Fibroblast of skin of back (primary cell): ENCODE measurements at regions not wholly inside any gene's neighbourhood (a gene's known extent, or its start where the extent isn't known, plus 50 kb on each side); places are given as distances from the start of the nearest gene placed in this dataset.
"Not testable (repeated sequence)": the region's sequence is repeated elsewhere in the genome, so short reads cannot be mapped to it uniquely, and the experiment has no call there.

Experiments used
- DNase-seq: peaks from one replicate; pipeline ENCODE4 v3.0.0-alpha.2; 2013

DNA sequence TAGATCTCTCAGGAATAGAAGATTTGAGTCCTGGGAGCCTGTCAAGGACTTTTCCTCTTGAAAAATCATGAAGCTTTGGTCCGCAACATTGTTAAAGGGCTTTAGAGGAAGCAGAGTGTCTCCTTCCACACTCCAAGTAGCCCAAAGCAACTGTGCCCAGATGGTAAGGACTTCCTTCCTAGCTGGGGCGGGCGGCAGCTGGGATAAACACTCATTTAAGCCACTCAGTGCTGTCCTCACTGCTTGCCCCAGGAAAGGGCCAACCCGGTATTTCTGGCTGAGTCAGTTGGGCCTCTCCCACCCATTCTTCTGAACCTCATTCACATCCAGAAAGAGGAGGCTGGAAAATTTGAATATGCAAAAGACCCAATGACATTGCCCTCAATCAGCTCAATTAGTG lies 144.3 kb downstream of the CHIC2 start:
- peak; percentile 32 for DNase-seq

DNA sequence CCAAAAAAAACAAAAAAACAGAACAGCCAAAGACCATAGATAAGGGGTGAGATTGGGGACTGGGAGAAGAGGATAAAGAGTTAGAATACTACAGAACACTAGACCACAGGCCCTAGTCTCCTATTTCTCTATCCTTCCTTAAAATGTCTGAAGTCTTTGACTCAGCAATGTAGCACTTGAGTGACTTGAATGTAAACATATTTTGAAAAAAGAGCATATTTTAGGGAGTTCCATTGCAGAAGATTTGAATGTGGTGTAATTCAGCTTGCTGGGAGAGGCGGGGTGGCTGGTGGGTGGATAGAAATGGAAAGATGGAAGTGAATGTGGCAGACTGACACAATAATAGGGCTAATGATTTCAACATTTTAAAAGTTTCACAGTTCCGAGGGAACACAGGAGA lies 144.9 kb downstream of the CHIC2 start:
- DNase-seq: no peak

DNA sequence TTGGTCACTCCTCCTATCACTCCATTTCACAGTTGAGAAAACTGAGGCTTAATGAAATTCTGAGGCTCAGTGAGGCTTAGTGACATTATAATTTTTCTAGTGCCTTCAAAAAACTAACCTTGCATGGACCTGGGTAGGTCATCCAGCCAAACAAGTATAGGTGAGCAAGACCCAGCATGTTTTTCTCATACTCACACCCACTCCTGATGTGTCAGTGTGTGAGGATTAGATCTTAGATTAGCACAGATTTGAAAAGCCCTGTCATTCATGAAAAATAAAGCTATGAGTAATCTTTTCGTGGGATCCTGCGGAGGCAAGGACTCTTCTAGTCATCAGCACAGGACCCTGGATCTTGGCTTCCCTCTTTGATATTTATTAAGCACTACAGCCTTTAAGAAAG lies 146.7 kb downstream of the CHIC2 start:
- DNase-seq: no peak

DNA sequence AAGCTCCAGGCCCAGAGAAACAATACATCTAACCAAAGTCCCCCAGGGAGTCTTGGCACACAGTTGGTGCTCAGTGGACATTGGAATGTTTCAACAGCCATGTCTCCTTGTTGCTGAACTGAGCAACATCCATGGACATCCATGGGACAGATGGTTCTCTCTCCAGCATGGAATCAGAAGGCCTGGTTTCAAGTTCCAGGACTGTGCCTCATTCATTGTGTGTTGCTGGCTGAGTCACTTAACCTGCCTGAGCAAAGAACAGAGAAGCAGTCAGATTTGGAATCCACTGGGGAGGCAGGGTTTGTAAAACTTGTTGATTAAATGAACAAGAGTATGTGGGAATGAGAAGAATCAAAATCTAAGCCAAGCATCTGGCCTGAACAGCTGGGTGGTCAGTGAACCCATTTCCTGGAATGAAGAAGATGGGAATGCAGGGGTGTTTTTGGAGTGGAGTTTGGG lies 147.9 kb downstream of the CHIC2 start:
- peak; percentile 64 for DNase-seq

DNA sequence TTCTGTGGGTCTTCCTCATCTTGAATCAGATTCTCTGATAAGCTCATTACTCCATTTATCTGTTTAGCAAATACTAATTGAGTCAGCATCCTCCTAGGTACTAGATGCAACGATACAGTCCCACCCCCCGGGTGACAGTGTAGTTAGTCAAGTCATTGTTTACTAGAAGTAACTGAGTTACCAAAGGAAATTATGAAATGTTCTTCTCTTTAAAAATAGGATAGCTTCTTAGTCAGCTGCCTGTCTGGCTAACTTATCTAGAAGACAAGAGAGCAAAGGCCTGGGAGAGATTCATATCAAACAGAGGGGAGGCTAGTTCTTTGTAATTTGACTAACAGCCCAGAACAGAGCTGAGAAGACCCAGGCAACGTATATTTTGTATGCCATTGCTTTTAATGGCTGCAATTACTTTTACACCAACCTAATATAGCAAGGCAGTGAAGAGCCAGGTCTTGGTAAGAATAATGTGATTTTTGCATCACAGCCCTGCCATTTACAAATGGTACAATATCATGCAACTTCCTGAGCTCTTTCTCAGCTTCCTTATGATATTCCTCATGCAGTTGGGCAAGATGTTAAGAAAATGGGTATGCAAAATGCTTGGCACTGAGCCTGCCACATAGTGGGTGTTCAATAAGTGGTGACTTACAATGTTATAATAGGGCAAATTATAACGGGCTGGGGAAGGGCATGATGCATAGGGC lies 149.9 kb downstream of the CHIC2 start:
- peak; percentile 69 for DNase-seq

DNA sequence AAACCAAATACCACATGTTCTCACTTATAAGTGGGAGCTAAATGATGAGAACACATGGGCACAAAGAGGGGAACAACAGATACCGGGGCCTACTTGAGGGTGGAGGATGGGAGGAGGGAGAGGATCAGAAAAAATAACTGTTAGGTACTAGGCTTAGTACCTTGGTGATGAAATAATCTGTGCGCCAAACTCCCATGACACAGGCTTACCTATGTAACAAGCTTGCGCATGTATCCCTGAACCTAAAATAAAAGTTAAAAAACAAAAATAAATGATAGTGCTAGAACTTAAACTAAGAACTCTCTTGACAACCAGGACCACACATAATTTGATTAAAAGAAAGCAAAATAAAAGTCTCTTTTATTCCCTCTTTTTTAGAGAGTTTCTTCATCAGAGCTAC lies 150.6 kb downstream of the CHIC2 start:
- DNase-seq: no peak

DNA sequence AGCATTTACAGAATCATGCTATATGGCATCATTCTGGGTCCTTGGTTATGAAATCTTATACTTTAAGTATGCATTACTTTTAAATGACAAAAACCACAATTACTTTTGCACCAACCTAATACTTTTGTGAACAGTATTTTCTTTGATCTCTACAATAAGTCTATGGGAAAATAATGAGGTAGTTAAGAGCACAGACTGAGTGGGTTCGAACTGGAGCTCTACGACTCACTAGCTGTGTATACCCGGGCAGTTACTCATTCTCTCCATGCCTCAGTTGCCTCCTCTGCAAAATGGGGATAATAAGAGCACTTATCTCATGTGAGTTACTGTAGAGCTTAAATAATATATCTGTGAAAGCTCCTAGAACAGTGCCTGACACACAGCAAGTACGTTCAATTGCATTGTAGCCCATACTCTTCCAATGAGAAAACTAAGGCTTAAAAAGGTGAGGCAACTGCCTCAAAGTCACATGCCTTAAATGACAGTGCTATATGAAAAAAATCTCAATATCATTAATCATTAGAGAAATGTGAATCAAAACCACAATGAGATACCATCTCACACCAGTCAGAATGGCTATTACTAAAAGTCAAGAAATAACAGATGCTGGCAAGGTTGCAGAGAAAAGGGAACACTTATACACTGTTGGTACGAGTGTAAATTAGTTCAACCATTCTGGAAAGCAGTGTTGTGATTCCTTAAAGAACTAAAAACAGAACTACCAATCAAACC lies 151.5 kb downstream of the CHIC2 start:
- no peak for DNase-seq

DNA sequence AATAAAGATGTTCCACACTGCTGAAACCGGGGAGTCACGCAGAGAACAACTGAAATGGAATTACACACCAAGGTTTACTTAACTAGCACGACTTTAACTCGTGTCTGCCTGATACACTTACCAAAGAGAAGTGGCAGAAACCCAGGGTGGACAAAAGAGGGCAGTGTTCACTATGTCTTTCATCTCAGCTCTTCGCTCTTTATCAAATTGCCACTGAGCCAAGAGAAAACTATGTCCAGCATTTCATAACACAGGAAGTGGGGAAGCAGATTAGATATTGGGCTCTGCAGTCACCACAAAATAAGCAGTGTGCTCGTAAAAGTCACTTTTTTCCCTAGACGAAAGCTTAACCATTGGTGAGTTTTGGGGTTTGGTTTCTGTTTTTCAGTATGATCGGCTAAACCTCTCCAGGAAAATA lies 155.7 kb downstream of the CHIC2 start:
- peak; percentile 92 for DNase-seq

DNA sequence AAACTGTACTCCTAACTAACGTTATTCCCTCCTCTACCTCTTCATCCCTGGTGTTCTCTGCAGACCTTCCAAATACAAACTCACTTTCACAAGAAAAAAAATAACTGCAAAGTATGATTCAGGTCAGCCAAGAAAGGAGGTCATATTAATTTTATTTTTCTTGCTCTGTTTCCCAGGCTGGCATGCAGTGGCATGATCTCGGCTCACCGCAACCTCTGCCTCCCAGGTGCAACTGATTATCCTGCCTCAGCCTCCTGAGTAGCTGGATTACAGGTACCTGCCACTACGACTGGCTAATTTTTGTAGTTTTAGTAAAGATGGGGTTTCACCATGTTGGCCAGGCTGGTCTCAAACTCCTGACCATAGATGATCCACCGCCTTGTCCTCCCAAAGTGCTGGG lies 156.6 kb downstream of the CHIC2 start:
- no peak for DNase-seq

DNA sequence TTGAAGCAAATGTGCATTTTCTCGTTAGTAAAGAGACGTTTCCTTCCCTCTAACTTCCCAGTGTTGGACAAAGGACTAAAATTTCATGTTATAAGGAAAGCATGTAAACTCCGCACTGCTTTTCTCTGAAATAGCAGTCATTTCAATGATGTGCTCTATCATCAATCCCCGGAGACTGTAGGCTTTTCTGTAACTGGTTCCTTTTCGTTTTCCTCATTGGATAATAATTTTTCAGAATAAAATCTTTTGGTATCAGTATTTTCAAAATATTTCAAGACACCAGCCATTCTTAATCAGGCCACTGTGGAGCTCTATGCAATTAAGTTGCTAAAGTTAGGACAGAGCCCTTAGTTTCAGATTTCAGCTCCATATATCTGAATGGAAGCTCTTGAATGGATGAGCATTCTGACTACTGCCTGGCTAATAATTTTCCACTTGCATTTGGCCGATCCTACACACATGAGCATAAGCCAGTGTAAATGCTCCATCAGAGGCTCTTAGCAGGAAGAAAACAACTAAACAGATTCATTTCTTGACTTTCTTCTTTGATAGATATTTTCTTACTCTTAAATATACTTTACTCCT lies 157.7 kb downstream of the CHIC2 start:
- DNase-seq: no peak

DNA sequence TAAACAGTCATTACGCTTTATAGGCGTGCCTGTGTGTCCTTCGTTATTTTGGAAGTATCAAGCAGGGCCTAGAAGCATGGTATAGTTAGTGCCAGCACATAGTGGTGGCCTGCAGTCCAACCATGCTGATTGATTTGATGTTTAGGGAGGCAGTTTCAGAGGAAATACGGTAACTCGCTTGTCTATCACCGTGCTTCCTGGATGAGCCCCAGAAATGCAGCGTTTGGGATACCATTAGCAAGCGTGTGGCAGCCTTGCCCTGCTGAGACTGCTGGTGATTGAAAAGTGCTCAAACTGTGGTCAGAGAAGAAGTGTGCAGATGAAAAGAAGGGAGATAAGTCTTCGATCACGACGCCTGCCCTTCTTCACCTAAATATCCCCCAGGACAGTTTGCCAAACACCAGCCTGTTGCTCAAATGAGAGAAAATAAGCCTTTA lies 158.4 kb downstream of the CHIC2 start:
- DNase-seq: peak; percentile 72

DNA sequence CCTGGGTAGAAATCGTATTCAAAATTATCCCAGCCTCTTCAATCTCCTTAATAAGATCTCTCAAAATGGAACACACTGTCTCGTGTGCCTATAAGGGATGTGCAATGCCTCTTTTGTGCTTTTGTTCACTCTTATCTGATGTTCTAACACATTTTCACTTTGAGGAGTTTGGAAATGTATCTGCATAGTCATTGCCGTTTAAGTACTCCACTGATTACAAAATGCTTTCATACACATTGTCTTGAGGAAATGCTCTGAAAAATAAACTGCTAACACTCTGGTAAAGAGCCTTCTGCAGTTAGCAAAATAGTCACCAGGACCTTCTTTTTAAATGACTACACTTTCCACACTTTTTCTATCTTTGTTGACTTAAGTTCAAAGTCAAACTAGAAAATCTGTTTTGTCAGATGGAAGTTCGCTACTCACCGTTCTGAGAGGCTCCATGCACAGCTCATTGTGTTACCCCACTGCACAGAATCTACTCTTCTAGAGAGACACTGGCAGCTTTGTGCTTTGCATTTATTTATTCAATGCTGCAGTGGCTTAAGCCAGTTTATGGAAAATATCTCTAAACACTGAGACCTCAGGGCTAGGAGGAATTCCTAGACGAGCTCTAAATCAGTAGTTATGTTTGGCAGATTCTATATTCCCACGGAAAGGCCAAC lies 159.0 kb downstream of the CHIC2 start:
- no peak for DNase-seq

DNA sequence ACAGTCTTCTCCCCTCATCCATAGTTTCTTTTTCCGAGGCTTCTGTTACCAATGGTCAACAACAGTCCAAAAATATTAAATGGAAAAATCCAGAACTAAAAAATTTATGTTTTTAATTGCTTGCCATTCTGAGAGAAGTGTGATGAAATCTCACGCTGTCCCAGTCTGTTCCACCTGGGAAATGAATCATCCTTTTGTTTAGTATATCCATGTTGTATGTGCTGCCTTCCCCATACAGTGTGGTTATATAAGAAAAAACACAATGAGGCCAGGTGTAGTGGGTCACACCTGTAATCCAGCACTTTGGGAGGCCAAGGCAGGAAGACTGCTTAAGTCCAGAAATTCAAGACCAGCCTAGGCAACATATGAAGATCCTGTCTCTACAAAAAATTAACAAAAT lies 161.6 kb downstream of the CHIC2 start:
- DNase-seq: no peak

DNA sequence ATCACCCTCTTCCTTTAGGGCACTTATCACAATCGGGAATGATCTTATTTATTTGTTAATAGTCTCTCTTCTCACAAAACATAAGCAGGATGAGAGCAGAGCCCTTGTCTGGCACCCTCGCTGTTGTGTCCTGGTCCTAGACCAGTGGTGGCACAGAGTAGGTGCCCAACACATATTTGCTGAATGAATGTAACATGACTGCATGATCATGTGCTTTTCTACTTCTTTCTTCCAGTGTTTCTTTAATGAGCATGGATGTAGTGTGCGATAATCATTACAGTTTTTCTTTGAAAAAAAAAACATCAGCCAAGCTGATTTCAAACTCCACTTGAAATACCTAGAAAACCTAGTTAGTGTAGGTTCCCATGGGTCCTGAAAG lies 164.1 kb downstream of the CHIC2 start:
- DNase-seq: no peak

DNA sequence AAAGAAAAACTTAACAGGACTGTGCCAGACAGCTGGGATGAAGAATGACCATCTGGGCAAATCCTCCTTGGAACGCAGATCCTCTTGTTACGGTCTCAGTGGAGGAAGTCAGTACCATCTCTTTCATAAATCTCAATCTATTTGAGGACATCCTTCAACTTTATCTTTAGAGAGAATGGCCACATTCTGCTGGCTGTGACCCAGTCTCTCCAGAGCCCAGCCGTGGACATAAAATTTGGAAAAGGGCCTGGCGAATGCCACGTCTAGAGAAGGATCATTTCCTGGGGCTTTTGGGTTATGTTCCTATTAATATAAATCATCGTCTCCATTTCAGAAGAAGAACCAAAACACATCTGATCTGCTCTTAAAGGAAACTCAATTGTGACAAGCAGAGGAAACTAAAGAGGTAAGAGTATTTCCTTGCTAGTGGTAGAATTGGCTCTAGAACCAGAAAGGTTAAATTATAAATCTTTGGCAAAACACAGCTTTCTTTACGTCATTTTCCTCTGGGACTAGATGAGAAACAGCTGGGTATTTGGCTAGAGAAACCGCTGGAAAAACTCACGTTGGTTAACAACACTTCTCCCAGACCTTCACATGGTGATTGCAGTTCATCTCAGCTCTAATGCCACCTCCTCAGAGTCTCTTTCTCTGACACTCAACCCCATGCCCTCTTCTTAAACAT lies 164.7 kb downstream of the CHIC2 start:
- DNase-seq: peak; percentile 62

DNA sequence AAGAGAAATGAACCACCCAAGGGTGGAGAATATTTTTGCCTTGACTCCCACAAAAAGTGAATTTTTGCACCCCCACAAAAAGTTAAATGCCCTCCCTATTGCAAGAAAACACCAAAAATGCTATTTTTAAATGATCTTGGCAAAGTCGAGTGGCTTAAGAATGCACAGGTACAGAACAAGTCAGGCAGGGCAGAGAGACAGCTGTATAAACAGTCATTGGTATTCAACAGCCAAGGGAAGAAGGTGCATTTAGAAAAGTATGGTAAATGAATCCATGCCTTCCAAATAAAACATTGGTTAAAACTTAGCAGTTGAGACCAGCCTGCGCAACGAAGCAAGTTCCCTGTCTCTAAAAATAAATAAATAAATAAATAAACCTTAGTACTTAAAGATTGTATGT lies 169.3 kb downstream of the CHIC2 start:
- DNase-seq: no peak

DNA sequence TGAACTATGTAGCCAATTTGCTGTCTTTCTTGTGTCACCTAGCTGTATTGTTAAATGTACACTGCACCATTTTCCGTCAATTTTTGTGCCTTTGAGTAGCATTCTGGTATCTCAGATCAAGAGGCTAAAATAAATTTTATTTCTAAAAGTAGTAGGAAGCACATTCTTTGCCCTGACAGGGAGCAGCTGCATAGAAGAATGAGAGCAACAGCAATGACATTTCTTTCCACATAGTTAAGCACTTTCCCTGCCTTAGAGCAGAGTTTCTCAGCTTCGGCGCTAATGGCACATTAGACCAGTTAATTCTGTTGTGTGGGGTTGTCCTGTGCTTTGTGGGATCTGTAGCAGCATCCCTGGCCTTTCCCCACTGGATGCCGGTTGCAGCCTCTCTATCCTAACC lies 173.9 kb downstream of the CHIC2 start:
- no peak for DNase-seq

DNA sequence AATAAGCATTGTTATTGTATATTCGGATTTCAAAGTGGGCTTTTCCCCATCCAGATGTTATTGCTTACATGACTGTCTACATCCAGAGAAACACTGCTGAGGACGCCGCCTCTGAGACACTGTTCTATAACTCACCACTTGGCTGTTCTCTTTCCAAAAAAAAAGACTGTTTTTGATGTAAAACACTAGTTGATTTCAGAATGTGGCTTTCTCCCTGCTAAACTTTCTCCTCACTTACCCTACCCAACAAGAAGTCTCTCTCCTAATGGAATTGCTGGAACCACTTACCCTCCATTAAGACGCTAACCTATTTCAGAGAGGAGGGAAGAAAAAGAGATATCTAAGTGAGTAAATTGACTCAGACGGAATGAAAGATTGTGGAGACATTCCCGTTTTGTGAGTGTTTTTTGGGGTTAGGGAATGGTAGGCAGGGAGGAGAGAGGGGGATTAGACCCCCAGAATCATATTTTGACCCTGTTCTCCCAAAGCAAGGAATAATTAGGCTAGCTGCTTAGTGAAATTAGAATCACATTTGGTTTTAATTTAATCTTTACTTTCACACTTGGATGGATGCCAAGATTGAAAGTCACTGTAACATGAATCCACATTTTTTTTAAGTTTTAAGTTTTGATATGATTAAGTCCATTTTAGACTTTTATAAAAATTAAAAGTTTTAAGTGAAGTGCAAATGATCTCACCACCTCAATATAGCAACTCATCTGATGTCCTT lies 174.9 kb downstream of the CHIC2 start:
- no peak for DNase-seq

DNA sequence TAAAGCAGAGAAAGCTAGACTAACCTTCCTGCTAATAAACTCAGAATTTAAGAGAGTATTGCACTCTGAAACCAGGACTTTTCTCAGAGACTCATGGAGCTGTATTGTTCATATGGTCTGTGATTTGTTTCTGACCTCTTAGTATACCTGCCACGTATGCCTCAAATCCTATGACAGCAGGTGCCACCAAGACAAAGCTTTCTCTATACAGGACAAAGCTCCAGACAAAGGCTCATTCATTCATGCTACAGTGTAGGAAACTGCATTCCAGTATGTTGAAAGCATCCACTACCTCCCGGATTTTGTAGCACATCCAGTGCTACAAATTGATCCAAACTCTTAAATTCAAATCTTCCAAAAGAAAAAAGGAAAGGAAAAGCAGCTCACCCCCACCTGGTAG lies 178.3 kb downstream of the CHIC2 start:
- DNase-seq: no peak

DNA sequence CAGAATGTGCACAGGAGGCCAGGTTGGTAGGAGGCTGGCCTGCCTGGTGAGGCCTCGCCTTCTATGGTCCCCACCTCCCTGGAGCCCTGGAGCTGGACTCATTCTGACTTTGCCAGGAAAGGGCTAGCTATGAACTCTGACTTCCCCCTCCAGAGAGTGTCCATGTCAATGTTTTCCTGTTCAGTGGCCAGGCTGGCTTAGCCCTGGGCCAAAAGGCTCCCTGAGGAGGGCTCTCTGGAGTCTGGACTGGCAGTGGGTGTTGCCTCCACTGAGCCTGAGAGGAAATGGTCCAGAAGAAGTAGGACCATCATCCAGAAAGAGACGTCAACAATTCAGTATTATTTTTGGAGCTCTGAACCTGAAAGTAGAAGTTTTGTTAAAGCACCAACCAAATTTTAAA lies 178.7 kb downstream of the CHIC2 start:
- no peak for DNase-seq

DNA sequence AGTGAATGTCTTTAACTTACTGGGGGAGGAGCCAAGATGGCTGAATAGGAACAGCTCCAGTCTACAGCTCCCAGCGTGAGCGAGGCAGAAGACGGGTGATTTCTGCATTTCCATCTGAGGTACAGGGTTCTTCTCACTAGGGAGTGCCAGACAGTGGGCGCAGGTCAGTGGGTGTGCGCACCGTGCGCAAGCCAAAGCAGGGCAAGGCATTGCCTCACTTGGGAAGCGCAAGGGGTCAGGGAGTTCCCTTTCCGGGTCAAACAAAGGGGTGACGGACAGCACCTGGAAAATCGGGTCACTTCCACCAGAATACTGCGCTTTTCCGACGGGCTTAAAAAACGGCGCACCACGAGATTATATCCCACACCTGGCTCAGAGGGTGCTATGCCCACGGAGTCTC lies 187.3 kb downstream of the CHIC2 start:
- DNase-seq: not testable (repeated sequence)

DNA sequence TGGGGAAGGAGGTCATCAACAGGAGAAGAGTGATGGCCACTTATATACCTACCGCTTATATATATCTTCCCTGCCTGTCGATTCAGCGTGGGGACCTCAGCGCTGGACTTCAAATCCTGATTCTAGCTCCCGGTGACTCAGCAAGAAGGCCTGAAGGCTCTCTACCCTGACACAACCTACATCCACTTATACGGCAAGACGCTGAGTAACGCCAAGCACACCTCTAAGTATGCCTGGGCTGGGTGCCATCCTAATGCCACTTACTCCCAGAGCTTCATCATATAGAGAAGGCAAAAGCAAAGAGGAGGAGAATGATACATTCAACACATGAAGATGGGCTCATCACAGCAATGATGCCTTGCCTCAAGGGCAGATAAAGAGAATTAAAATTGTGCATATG lies 198.3 kb downstream of the CHIC2 start:
- DNase-seq: no peak
